ENCODE measurements at regions not wholly inside any gene's neighbourhood (a gene's known extent, or its start where the extent isn't known, plus 50 kb on each side); places are given as distances from the start of the nearest gene placed in this dataset.
"Not testable (repeated sequence)": the region's sequence is repeated elsewhere in the genome, so short reads cannot be mapped to it uniquely, and the experiment has no call there.

DNA sequence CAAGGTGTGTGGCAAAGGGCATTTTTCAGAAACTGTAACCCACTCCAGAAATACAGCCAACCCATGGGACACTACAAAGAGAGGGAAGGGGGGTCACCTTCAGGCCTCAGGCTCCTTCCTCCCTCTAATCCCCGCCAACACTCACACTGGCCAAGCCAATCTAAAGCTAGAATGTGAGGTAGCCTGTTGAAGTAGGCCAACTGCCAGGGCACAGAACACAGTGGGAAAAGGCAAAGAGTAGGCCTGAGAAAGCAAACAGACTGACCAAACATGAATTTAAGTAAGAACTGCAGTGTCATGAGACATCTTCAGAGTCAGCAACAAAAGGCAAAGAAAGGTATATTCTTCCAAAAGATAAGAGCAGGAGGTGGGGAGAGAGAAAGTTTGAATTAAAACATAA lies 289.0 kb downstream of the HNRNPD start:
- Histone ChIP-seq H3K27ac (no peak overlapping the region), H3K9me3 (peaks cover 0 to 3% of the 10 kb centered on the region in 2 donors), H3K27me3 (no peaks in the 10 kb centered on the region), H3K4me3 (no peak overlapping the region), H3K36me3 (no peaks in the 10 kb centered on the region), H3K4me1 (no peaks in the 10 kb centered on the region)
- DNase-seq (no peak), ATAC-seq (no peak)
- no peak for TF ChIP-seq CTCF (IDR thresholded peaks at IDR 0.05)
- intact Hi-C loops (cut with DNase I): no loop called here

DNA sequence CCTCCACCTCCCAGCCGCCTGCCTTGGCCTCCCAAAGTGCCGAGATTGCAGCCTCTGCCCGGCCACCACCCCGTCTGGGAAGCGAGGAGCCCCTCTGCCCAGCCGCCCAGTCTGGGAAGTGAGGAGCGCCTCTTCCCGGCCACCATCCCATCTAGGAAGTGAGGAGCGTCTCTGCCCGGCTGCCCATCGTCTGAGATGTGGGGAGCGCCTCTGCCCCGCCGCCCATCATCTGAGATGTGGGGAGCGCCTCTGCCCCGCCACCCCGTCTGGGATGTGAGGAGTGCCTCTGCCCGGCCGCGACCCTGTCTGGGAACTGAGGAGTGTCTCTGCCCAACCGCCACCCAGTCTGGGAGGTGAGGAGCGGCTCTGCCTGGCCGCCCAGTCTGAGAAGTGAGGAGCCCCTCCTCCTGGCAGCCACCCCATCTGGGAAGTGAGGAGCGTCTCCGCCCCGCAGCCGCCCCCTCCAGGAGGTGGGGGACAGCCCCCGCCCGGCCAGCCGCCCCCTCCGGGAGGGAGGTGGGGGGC lies 296.3 kb downstream of the HNRNPD start:
- H3K27me3 ChIP-seq; H3K27ac ChIP-seq; H3K36me3 ChIP-seq; H3K9me3 ChIP-seq; H3K4me1 ChIP-seq; H3K4me3 ChIP-seq; intact Hi-C loops (cut with DNase I); ATAC-seq: not testable (repeated sequence)
- peak in 1 of 4 donors; percentile 61 for DNase-seq

GRCh38 chr4:82076809-82077208 lies 297.0 kb downstream of the HNRNPD start:
- intact Hi-C loops (cut with DNase I): no loop called here
- Histone ChIP-seq H3K27ac (no peak overlapping the region), H3K36me3 (no peaks in the 10 kb centered on the region), H3K4me1 (no peaks in the 10 kb centered on the region), H3K27me3 (no peaks in the 10 kb centered on the region), H3K9me3 (no peaks in the 10 kb centered on the region), H3K4me3 (no peak overlapping the region)
- no peak for TF ChIP-seq CTCF (IDR thresholded peaks at IDR 0.05)
- DNase-seq (no peak), ATAC-seq (no peak)

DNA sequence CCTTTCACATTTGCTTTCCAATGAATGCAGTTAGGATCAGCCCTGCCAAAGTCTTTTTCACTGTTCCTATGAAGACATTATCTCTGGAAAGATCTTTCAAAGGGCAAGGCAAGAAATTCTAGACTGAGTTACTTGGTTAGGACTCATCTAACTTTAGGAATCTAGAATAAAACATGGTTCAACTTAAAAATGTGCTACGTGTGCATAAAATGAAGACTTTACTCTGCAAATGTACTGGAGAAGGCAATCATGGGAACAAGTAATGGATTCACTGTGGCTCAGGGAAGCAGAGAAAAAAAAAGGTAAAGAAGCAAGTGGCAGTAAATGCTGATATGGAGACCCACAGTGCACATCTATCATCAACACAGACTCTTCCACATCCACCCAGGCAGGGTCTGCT lies 297.4 kb downstream of the HNRNPD start:
- no peak for ATAC-seq
- Histone ChIP-seq H3K27ac (no peak overlapping the region), H3K9me3 (no peaks in the 10 kb centered on the region), H3K36me3 (no peaks in the 10 kb centered on the region), H3K27me3 (no peaks in the 10 kb centered on the region), H3K4me1 (no peaks in the 10 kb centered on the region), H3K4me3 (no peak overlapping the region)
- no peak for TF ChIP-seq CTCF (IDR thresholded peaks at IDR 0.05)
- no peak for DNase-seq
- intact Hi-C loops (cut with DNase I): no loop called here

DNA sequence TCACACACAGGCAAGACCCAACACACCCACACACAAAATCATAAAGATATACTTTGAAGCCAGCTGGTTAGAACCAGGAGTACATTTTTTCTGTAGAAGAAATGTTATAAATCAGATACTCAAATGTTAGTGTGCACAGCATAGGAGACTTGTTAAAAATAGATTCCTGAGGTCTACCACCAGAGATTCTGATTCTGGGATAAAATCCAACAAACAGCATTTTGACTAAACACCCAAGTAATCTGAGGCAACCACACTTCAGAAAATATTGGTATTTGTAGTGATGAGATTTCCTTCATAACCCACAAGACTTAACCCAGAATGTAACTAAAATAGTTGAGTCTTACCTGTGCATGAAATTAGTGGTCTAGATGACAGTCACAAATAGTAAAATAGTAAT lies 301.8 kb downstream of the HNRNPD start:
- Histone ChIP-seq H3K4me3 (no peak overlapping the region), H3K9me3 (no peaks in the 10 kb centered on the region), H3K27ac (no peak overlapping the region), H3K27me3 (no peaks in the 10 kb centered on the region), H3K36me3 (no peaks in the 10 kb centered on the region), H3K4me1 (no peaks in the 10 kb centered on the region)
- no peak for TF ChIP-seq CTCF (IDR thresholded peaks at IDR 0.05)
- DNase-seq (no peak), ATAC-seq (no peak)
- intact Hi-C loops (cut with DNase I): no loop called here

- no peak overlapping the region for H3K27ac ChIP-seq
- no peaks in the 10 kb centered on the region for H3K4me1 ChIP-seq
- no peaks in the 10 kb centered on the region for H3K27me3 ChIP-seq
- DNase-seq (no peak), ATAC-seq (no peak)
- H3K4me3 ChIP-seq: no peak overlapping the region
- H3K9me3 ChIP-seq: no peaks in the 10 kb centered on the region
- H3K36me3 ChIP-seq: no peaks in the 10 kb centered on the region
- intact Hi-C loops (cut with DNase I): no loop called here
- TF ChIP-seq CTCF (IDR thresholded peaks at IDR 0.05): no peak
Observed at GRCh38 chr4:82069883-82070638, 303.7 kb downstream of the HNRNPD start.
